Left ventricle myocardium inferior (tissue), 1 donor: ENCODE measurements at regions not wholly inside any gene's neighbourhood (a gene's known extent, or its start where the extent isn't known, plus 50 kb on each side); places are given as distances from the start of the nearest gene placed in this dataset.
A peak's percentile ranks its signal among the peaks of the same experiment; 100 is the strongest.

ENCODE experiments used
- DNase-seq: peaks from one replicate; pipeline ENCODE4 v3.0.0-alpha.2; 2020
- H3K27ac ChIP-seq: fragments of 200-600 bp; replicated peaks from 2 replicates; pipeline ENCODE4 v1.8.0; 2021
- H3K27me3 ChIP-seq: fragments of 200-600 bp; 2 replicates; pipeline ENCODE4 v1.8.0; 2021; ENCODE audit warnings: low read depth
- H3K36me3 ChIP-seq: fragments of 200-600 bp; 2 replicates; pipeline ENCODE4 v1.8.0; 2021
- H3K4me1 ChIP-seq: fragments of 200-600 bp; 2 replicates; pipeline ENCODE4 v1.8.0; 2021
- H3K4me3 ChIP-seq: fragments of 200-600 bp; 2 replicates; pipeline ENCODE4 v1.8.0; 2021; ENCODE audit warnings: mild to moderate bottlenecking, moderate library complexity
- H3K9me3 ChIP-seq: fragments of 200-600 bp; replicated peaks from 2 replicates; pipeline ENCODE4 v1.8.0; 2021
- intact Hi-C: fragments of 100-400 bp; cut with micrococcal nuclease; formaldehyde crosslinking; loops from one replicate; pipeline ENCODE4 v1.11.0; 2022
- TF ChIP-seq, protein P1 (sequence below): fragments of 200-600 bp; IDR thresholded peaks from 2 replicates; pipeline ENCODE4 v1.8.0; 2021; ENCODE audit warnings: antibody characterized with exemption, mild to moderate bottlenecking, borderline replicate concordance
- donor health status: DM: no; HTN: yes; CAD: no; lungs with severe emphysema.

DNA sequence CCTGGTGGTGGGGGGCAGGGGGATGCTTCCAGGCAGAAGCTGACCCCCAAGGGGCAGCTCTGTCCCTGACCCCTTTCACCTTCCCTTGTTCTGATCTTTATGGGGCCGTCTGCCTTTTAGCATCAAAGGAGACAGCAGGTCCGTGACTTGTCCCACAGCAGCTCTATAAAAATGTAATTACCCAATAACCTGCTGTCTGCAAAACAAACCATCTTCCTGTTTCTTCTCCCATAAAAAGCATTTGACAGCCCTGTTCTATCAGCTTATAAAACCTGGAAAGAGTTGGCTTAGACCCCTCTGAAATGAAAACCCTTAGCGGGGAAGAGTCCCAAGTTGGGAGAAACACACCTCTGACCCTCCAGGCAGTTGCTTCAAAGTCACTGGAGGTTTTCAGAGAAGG, 416.9 kb downstream of the MED13L start:
- H3K4me3 ChIP-seq = no peak overlapping the region
- no peaks in the 10 kb centered on the region for H3K36me3 ChIP-seq
- no peak for DNase-seq
- TF ChIP-seq, protein P1, sequence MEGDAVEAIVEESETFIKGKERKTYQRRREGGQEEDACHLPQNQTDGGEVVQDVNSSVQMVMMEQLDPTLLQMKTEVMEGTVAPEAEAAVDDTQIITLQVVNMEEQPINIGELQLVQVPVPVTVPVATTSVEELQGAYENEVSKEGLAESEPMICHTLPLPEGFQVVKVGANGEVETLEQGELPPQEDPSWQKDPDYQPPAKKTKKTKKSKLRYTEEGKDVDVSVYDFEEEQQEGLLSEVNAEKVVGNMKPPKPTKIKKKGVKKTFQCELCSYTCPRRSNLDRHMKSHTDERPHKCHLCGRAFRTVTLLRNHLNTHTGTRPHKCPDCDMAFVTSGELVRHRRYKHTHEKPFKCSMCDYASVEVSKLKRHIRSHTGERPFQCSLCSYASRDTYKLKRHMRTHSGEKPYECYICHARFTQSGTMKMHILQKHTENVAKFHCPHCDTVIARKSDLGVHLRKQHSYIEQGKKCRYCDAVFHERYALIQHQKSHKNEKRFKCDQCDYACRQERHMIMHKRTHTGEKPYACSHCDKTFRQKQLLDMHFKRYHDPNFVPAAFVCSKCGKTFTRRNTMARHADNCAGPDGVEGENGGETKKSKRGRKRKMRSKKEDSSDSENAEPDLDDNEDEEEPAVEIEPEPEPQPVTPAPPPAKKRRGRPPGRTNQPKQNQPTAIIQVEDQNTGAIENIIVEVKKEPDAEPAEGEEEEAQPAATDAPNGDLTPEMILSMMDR = no peak
- H3K27me3 ChIP-seq = peaks cover 8% of the 10 kb centered on the region
- intact Hi-C loops = no loop called here
- H3K4me1 ChIP-seq = peaks cover 21% of the 10 kb centered on the region
- H3K27ac ChIP-seq = no peak overlapping the region
- no peaks in the 10 kb centered on the region for H3K9me3 ChIP-seq

DNA sequence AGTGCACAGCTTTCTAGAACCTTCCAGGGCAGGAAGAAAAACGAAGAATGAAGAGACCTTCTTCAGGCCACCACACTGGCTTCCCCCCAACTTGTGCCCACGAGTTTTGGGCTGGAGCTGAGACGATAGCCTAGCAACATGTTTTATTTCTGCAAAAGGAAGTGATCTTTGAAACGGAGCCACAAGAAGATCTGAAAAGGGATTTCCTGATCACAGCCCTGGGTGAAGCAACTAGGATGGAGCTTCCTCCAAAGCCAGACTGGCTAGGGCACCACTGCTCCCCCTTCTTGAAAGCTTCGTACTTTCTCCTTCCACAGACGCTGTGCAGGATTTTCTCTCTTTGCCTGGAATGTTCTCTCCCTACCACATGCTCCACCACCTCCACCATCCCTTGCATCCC, 418.3 kb downstream of the MED13L start:
- peaks cover 21% of the 10 kb centered on the region for H3K4me1 ChIP-seq

DNA sequence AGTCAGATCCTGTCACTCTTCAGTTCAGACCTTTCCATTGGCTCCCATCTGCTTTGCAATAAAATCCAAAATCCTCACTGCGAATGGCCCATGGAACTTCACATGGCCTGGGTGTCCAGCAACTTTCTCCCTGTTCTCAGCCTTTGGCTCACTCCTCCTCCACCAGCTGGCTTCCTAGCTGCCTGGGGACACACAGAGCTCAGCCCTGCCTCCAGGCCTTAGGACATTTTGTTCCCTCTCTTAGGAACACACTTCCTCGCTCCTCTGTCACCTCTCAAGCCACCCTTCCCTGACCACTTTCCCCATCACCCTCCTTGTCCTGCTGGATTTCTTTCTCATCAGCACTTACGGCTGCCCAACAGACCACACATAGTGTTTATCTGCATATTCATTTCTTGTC, 419.6 kb downstream of the MED13L start:
- H3K4me3 ChIP-seq = no peak overlapping the region
- peaks cover 21% of the 10 kb centered on the region for H3K4me1 ChIP-seq
- peaks cover 8% of the 10 kb centered on the region for H3K27me3 ChIP-seq
- H3K27ac ChIP-seq = peak overlapping the region; percentile 46
- H3K9me3 ChIP-seq = no peaks in the 10 kb centered on the region
- H3K36me3 ChIP-seq = no peaks in the 10 kb centered on the region
- TF ChIP-seq, protein P1 = no peak
- peak; percentile 59 for DNase-seq
- intact Hi-C loops = no loop called here

More for the DNA sequence above, 418.3 kb downstream of the MED13L start:
- no peak overlapping the region for H3K4me3 ChIP-seq
- intact Hi-C loops = no loop called here
- no peak overlapping the region for H3K27ac ChIP-seq
- TF ChIP-seq, protein P1 = no peak
- H3K9me3 ChIP-seq = no peaks in the 10 kb centered on the region
- no peaks in the 10 kb centered on the region for H3K36me3 ChIP-seq
- no peak for DNase-seq
- H3K27me3 ChIP-seq = peaks cover 8% of the 10 kb centered on the region

DNA sequence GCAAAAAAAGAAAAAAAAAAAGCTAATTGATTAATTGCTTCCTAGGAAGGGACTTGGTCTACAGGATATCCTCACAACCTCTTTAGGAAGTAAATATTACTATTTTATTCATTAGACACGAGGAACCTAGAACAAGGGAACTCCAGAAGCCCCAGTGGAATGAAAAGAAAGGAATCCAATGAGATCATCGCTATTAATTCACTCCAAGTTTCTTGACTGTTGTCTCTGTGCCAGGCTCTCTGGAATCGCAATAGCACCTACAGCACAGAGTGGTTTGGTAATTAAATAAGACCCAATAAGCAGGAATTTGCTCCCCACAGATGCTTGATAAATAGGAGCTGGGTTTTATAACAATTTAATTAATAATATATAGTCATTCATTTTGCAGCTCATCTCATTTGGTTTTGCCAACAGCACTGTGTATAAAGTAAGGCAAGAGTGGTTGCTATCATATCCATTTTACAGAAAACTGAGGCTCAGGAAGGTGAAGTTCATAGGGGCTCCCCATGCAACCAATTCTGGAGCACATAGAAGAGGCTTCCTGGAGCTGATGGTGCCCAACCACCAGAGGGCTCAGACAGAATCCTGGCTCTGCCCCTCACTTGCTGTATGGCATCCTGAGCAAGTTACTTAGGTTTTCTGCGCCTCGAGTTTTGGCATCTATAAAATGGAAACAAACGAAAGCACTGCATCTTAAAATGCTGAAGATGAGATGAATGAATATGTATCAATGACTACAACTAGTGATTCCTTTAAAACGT, 420.2 kb downstream of the MED13L start:
- Histone ChIP-seq H3K4me3 (no peak overlapping the region), H3K4me1 (peaks cover 21% of the 10 kb centered on the region), H3K27ac (peak overlapping the region; percentile 46), H3K36me3 (no peaks in the 10 kb centered on the region), H3K9me3 (no peaks in the 10 kb centered on the region), H3K27me3 (peaks cover 8% of the 10 kb centered on the region)
- intact Hi-C loops = no loop called here
- DNase-seq = no peak
- TF ChIP-seq, protein P1 = peak; percentile 34

DNA sequence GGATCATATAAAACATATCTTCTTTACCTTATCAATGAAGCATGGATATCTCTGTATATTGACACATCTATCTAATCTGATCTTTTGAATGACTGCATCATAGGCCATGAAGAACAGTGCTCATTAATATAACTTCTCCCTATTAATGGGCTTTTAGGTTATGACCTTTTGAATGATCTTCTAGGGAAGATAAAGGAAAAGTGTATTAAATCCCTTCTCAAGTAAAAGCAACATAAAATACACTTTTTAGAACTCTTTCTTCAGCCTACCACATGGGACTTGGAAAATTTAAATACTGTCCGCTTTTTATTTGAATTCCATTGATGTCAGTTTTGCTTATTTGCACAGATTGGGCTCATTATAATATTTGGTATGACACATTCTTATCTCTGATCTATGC, 425.4 kb downstream of the MED13L start:
- H3K9me3 ChIP-seq = peaks cover 18% of the 10 kb centered on the region
- DNase-seq = no peak
- no peak overlapping the region for H3K27ac ChIP-seq
- H3K27me3 ChIP-seq = no peaks in the 10 kb centered on the region
- no peak overlapping the region for H3K4me3 ChIP-seq
- peaks cover 2% of the 10 kb centered on the region for H3K4me1 ChIP-seq
- intact Hi-C loops = no loop called here
- no peaks in the 10 kb centered on the region for H3K36me3 ChIP-seq
- TF ChIP-seq, protein P1 = no peak
